ENCODE measurements at regions not wholly inside any gene's neighbourhood (a gene's known extent, or its start where the extent isn't known, plus 50 kb on each side); places are given as distances from the start of the nearest gene placed in this dataset.

- Histone ChIP-seq H3K9ac (ENCODE audit: extremely low read depth, low read length, poor library complexity, severe bottlenecking) (no peak overlapping the region), H3K27ac (ENCODE audit: low read depth, low read length) (no peak overlapping the region), H3K4me1 (ENCODE audit: control insufficient read depth, insufficient read depth, low read length) (peaks cover 4% of the 10 kb centered on the region), H3K9me3 (ENCODE audit: control insufficient read depth, low read length) (no peaks in the 10 kb centered on the region), H3K4me3 (ENCODE audit: low read length) (no peak overlapping the region), H3K27me3 (ENCODE audit: control insufficient read depth, insufficient read depth, low read length, poor library complexity, severe bottlenecking) (no peaks in the 10 kb centered on the region), H3K36me3 (ENCODE audit: control insufficient read depth, insufficient read depth, low read length) (no peaks in the 10 kb centered on the region)
- no peak overlapping the region for H3K4me3 Mint-ChIP-seq
- no peaks in the 10 kb centered on the region for H3K36me3 Mint-ChIP-seq (ENCODE audit: low read depth)
- no peak overlapping the region for H3K27ac Mint-ChIP-seq
- 95% methylated on average over 7 of the region's 7 CpGs; no CpG with 5 or more reads in 1 of the 2 experiments for WGBS, 2 experiments (ENCODE audit: insufficient coverage in 1 of 2, insufficient read length in 1 of 2)
- no peaks in the 10 kb centered on the region for H3K9me3 Mint-ChIP-seq
- H3K27me3 Mint-ChIP-seq (ENCODE audit: insufficient read depth), result no peaks in the 10 kb centered on the region
- H3K4me1 Mint-ChIP-seq, result peaks cover 5% of the 10 kb centered on the region
- no peak for DNase-seq
- TF ChIP-seq CTCF (conservative IDR thresholded peaks at IDR 0.05), result no peak
Measured at GRCh38 chr14:98296895-98297294, 975.1 kb downstream of the BCL11B start.

DNA sequence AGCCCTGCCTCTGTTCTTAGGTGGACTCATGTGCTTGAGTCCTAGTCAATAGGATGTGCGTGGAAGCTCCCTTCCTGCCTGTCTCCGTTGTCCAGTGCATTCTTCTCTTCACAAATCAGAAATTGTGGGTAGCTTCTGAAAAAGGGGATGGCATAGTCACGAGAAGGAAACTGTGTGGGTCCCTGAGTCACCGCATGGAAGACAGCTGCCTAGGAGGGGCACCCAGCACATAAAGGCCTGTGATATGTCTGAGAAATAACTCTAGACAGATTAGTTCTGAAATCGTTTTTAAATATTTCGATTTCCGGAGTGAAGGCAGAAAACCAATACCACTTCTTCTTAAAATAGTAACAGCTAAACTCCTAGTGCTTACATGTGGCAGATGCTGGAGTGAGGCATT is 974.4 kb downstream of the BCL11B start:
- peaks cover 5% of the 10 kb centered on the region for H3K4me1 Mint-ChIP-seq
- 89 to 92% methylated on average over 5 to 7 of the region's 7 CpGs for WGBS, 2 experiments (ENCODE audit: insufficient coverage in 1 of 2, insufficient read length in 1 of 2)
- H3K9me3 Mint-ChIP-seq, result no peaks in the 10 kb centered on the region
- H3K9ac ChIP-seq (ENCODE audit: extremely low read depth, low read length, poor library complexity, severe bottlenecking), result no peak overlapping the region
- H3K4me3 Mint-ChIP-seq, result no peak overlapping the region
- peaks cover 4% of the 10 kb centered on the region for H3K4me1 ChIP-seq (ENCODE audit: control insufficient read depth, insufficient read depth, low read length)
- no peak overlapping the region for H3K4me3 ChIP-seq (ENCODE audit: low read length)
- no peaks in the 10 kb centered on the region for H3K27me3 Mint-ChIP-seq (ENCODE audit: insufficient read depth)
- no peak overlapping the region for H3K27ac ChIP-seq (ENCODE audit: low read depth, low read length)
- no peaks in the 10 kb centered on the region for H3K27me3 ChIP-seq (ENCODE audit: control insufficient read depth, insufficient read depth, low read length, poor library complexity, severe bottlenecking)
- no peak for TF ChIP-seq CTCF (conservative IDR thresholded peaks at IDR 0.05)
- H3K27ac Mint-ChIP-seq, result no peak overlapping the region
- no peaks in the 10 kb centered on the region for H3K36me3 ChIP-seq (ENCODE audit: control insufficient read depth, insufficient read depth, low read length)
- H3K9me3 ChIP-seq (ENCODE audit: control insufficient read depth, low read length), result no peaks in the 10 kb centered on the region
- DNase-seq, result no peak
- no peaks in the 10 kb centered on the region for H3K36me3 Mint-ChIP-seq (ENCODE audit: low read depth)

GRCh38 chr14:98298481-98299244 is 973.3 kb downstream of the BCL11B start:
- Mint-ChIP-seq H3K4me1 (peaks cover 2% of the 10 kb centered on the region), H3K9me3 (no peaks in the 10 kb centered on the region), H3K4me3 (no peak overlapping the region), H3K36me3 (ENCODE audit: low read depth) (no peaks in the 10 kb centered on the region), H3K27me3 (ENCODE audit: insufficient read depth) (no peaks in the 10 kb centered on the region), H3K27ac (no peak overlapping the region)
- Histone ChIP-seq H3K4me3 (ENCODE audit: low read length) (no peak overlapping the region), H3K9ac (ENCODE audit: extremely low read depth, low read length, poor library complexity, severe bottlenecking) (no peak overlapping the region), H3K27me3 (ENCODE audit: control insufficient read depth, insufficient read depth, low read length, poor library complexity, severe bottlenecking) (no peaks in the 10 kb centered on the region), H3K9me3 (ENCODE audit: control insufficient read depth, low read length) (no peaks in the 10 kb centered on the region), H3K27ac (ENCODE audit: low read depth, low read length) (no peak overlapping the region), H3K4me1 (ENCODE audit: control insufficient read depth, insufficient read depth, low read length) (peaks cover 3% of the 10 kb centered on the region), H3K36me3 (ENCODE audit: control insufficient read depth, insufficient read depth, low read length) (no peaks in the 10 kb centered on the region)
- TF ChIP-seq CTCF (conservative IDR thresholded peaks at IDR 0.05), result no peak
- no peak for DNase-seq
- 93 to 100% methylated on average over 3 to 7 of the region's 8 CpGs for WGBS, 2 experiments (ENCODE audit: insufficient coverage in 1 of 2, insufficient read length in 1 of 2)

All from endodermal cell (in vitro differentiated cells).